ENCODE measurements at regions not wholly inside any gene's neighbourhood (a gene's known extent, or its start where the extent isn't known, plus 50 kb on each side); places are given as distances from the start of the nearest gene placed in this dataset.

DNA sequence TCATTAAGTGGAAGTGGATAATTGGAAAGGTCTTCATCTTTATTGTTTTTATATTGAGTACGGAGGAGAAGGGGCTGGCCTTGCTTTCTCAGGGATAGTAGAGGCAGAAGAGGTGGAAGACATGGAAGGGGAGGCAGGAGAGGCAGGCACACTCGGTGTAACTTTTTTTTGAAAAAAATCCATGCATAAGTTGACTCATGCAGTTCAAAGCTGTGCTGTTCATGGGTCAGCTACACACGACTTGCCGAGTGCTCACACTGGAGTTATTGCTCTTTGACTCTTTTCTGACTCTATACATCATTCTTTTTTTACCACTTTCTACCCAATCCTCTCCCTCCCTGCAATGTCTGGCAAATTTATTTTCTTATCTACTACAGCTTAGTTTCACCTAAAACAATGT is 158.3 kb upstream of the AADAT start (continued):
- TF ChIP-seq, protein P1, sequence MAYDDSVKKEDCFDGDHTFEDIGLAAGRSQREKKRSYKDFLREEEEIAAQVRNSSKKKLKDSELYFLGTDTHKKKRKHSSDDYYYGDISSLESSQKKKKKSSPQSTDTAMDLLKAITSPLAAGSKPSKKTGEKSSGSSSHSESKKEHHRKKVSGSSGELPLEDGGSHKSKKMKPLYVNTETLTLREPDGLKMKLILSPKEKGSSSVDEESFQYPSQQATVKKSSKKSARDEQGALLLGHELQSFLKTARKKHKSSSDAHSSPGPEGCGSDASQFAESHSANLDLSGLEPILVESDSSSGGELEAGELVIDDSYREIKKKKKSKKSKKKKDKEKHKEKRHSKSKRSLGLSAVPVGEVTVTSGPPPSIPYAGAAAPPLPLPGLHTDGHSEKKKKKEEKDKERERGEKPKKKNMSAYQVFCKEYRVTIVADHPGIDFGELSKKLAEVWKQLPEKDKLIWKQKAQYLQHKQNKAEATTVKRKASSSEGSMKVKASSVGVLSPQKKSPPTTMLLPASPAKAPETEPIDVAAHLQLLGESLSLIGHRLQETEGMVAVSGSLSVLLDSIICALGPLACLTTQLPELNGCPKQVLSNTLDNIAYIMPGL (CRISPR knock-in tag; IDR thresholded peaks at IDR 0.05), result no peak
- TF ChIP-seq SMAD4 (CRISPR knock-in tag; IDR thresholded peaks at IDR 0.05) (no peak), PRRX2 (CRISPR knock-in tag; IDR thresholded peaks at IDR 0.05) (no peak)
- TF ChIP-seq, protein P2, sequence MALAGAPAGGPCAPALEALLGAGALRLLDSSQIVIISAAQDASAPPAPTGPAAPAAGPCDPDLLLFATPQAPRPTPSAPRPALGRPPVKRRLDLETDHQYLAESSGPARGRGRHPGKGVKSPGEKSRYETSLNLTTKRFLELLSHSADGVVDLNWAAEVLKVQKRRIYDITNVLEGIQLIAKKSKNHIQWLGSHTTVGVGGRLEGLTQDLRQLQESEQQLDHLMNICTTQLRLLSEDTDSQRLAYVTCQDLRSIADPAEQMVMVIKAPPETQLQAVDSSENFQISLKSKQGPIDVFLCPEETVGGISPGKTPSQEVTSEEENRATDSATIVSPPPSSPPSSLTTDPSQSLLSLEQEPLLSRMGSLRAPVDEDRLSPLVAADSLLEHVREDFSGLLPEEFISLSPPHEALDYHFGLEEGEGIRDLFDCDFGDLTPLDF (CRISPR knock-in tag; IDR thresholded peaks at IDR 0.05), result no peak
- TF ChIP-seq, protein P3, sequence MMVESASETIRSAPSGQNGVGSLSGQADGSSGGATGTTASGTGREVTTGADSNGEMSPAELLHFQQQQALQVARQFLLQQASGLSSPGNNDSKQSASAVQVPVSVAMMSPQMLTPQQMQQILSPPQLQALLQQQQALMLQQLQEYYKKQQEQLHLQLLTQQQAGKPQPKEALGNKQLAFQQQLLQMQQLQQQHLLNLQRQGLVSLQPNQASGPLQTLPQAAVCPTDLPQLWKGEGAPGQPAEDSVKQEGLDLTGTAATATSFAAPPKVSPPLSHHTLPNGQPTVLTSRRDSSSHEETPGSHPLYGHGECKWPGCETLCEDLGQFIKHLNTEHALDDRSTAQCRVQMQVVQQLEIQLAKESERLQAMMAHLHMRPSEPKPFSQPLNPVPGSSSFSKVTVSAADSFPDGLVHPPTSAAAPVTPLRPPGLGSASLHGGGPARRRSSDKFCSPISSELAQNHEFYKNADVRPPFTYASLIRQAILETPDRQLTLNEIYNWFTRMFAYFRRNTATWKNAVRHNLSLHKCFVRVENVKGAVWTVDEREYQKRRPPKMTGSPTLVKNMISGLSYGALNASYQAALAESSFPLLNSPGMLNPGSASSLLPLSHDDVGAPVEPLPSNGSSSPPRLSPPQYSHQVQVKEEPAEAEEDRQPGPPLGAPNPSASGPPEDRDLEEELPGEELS (CRISPR knock-in tag; IDR thresholded peaks at IDR 0.05), result no peak

DNA sequence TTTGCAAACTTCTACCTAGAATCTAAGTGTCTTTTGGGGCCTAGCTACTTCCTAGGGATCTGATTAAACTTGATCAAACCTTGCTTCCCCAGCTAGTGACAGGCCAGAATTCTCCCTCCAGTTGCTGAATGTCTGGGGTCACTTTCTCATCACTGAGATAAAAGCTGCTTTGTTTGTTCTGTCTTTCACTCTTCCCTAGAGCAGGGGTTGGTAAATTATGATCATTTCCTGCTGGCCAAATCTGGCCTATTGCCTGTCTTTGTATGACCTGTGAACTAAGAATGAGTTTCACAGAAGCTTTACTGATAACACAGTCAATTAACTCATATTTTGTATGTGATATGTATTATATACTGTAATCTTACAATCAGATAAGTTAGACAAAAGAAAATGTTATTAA is 157.8 kb upstream of the AADAT start:
- POLR2A ChIA-PET, result no interaction called here
- ATAC-seq, result no peak
- no peak for TF ChIP-seq AR (CRISPR knock-in tag; IDR thresholded peaks at IDR 0.05)
- no peak for TF ChIP-seq E2F4 (CRISPR knock-in tag; IDR thresholded peaks at IDR 0.05; ENCODE audit: borderline replicate concordance, low read depth)
- TF ChIP-seq ELF4 (CRISPR knock-in tag; IDR thresholded peaks at IDR 0.05; ENCODE audit: low read depth), result no peak
- no peak for TF ChIP-seq SMAD4 (CRISPR knock-in tag; IDR thresholded peaks at IDR 0.05)
- TF ChIP-seq ZNF219 (CRISPR knock-in tag; IDR thresholded peaks at IDR 0.05; ENCODE audit: borderline replicate concordance), result no peak
- TF ChIP-seq ZNF317 (CRISPR knock-in tag; IDR thresholded peaks at IDR 0.05; ENCODE audit: borderline replicate concordance, low read depth), result no peak
- TF ChIP-seq IRF2 (CRISPR knock-in tag; IDR thresholded peaks at IDR 0.05; ENCODE audit: borderline replicate concordance, low read depth), result no peak
- TF ChIP-seq ZNF396 (CRISPR knock-in tag; IDR thresholded peaks at IDR 0.05; ENCODE audit: borderline replicate concordance), result no peak
- no peak for TF ChIP-seq PRDM15 (CRISPR knock-in tag; IDR thresholded peaks at IDR 0.05)
- TF ChIP-seq MYBL2 (CRISPR knock-in tag; IDR thresholded peaks at IDR 0.05), result no peak
- TF ChIP-seq ZMAT4 (CRISPR knock-in tag; IDR thresholded peaks at IDR 0.05), result no peak
- no peak for TF ChIP-seq RORB (CRISPR knock-in tag; IDR thresholded peaks at IDR 0.05)
- TF ChIP-seq CREB1 (CRISPR knock-in tag; IDR thresholded peaks at IDR 0.05), result no peak
- no peak for TF ChIP-seq NR2C2 (CRISPR knock-in tag; IDR thresholded peaks at IDR 0.05)
- TF ChIP-seq MXD4 (CRISPR knock-in tag; IDR thresholded peaks at IDR 0.05; ENCODE audit: borderline replicate concordance), result no peak
- no peak overlapping the region for H3K27ac Mint-ChIP-seq
- H3K9me3 Mint-ChIP-seq, result no peaks in the 10 kb centered on the region
- no peak overlapping the region for H3K4me3 Mint-ChIP-seq
- no peaks in the 10 kb centered on the region for H3K36me3 Mint-ChIP-seq
- peaks cover 12% of the 10 kb centered on the region for H3K4me1 Mint-ChIP-seq
- H3K27me3 Mint-ChIP-seq (ENCODE audit: low read depth), result no peaks in the 10 kb centered on the region
- CTCF ChIA-PET, result interaction anchor here (3.2 kb wide), 1 partner anchor 12 kb away, joined by 21 read pairs; no protein-coding TSS in a partner anchor
- DNase-seq (ENCODE audit: low spot score), result no peak
